ENCODE measurements at regions not wholly inside any gene's neighbourhood (a gene's known extent, or its start where the extent isn't known, plus 50 kb on each side); places are given as distances from the start of the nearest gene placed in this dataset.

DNA sequence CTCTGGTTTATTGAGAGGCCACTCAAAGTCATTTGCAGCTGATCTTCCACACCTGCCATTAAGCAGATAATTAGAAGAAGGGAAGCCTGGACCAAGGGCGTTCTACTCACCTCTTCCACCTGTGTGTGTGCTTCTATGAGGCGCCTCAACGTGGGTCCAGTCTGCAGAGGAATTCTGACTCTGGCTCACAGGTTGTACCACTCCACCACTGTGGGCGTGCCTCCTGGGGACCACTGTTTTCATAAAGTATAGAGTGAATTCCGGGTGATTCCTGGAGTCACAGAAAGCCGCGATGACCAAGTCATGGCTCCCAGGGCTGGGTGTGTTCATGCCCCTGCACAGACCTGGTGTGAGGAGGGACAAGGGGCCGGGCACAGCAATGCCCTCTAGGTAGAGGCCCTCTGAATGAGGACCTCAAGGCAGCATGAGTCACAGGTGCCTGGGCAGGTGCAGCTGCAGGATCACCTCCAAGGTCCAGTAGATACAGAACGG, 408.3 kb upstream of the MGMT start:
- TF ChIP-seq, protein P1, sequence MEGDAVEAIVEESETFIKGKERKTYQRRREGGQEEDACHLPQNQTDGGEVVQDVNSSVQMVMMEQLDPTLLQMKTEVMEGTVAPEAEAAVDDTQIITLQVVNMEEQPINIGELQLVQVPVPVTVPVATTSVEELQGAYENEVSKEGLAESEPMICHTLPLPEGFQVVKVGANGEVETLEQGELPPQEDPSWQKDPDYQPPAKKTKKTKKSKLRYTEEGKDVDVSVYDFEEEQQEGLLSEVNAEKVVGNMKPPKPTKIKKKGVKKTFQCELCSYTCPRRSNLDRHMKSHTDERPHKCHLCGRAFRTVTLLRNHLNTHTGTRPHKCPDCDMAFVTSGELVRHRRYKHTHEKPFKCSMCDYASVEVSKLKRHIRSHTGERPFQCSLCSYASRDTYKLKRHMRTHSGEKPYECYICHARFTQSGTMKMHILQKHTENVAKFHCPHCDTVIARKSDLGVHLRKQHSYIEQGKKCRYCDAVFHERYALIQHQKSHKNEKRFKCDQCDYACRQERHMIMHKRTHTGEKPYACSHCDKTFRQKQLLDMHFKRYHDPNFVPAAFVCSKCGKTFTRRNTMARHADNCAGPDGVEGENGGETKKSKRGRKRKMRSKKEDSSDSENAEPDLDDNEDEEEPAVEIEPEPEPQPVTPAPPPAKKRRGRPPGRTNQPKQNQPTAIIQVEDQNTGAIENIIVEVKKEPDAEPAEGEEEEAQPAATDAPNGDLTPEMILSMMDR (IDR thresholded peaks at IDR 0.05; ENCODE audit: poor library complexity) = no peak
- no peak for TF ChIP-seq EZH2 (IDR thresholded peaks at IDR 0.05; ENCODE audit: borderline replicate concordance)
